Neural cell (in vitro differentiated cells): ENCODE measurements at regions not wholly inside any gene's neighbourhood (a gene's known extent, or its start where the extent isn't known, plus 50 kb on each side); places are given as distances from the start of the nearest gene placed in this dataset.

ENCODE experiments used
- H2AFZ ChIP-seq: fragments of 200-600, 300-800 bp; sonication (generic), shearing (Covaris generic); 2 replicates; pipeline ENCODE4 v1.6.0; 2014; ENCODE audit warnings: low read depth, mild to moderate bottlenecking, antibody characterized with exemption, low read length, moderate library complexity
- H3F3A ChIP-seq: fragments of 200-600 bp; shearing (Covaris generic); 2 replicates; pipeline ENCODE4 v1.6.1; 2016; ENCODE audit warnings: mild to moderate bottlenecking, moderate library complexity, mixed read lengths, antibody characterized with exemption, low read length; ENCODE audit not compliant: insufficient read depth, poor library complexity, severe bottlenecking
- H3K27ac ChIP-seq: fragments of 200-600, 300-800 bp; sonication (generic), shearing (Covaris generic); 2 replicates; pipeline ENCODE4 v1.5.1; 2014; ENCODE audit warnings: mild to moderate bottlenecking, low read length, moderate library complexity
- H3K27me3 ChIP-seq: fragments of 300-800, 200-600 bp; sonication (generic), shearing (Covaris generic); 2 replicates; pipeline ENCODE4 v1.6.0; 2014; ENCODE audit warnings: mild to moderate bottlenecking, low read depth, low read length, moderate library complexity; ENCODE audit not compliant: insufficient read depth
- H3K36me3 ChIP-seq: fragments of 300-800, 200-600 bp; sonication (generic), shearing (Covaris generic); 2 replicates; pipeline ENCODE4 v1.5.1; 2014; ENCODE audit warnings: mild to moderate bottlenecking, antibody characterized with exemption, low read length, moderate library complexity; ENCODE audit not compliant: insufficient read depth
- H3K4me2 ChIP-seq: fragments of 300-800, 200-600 bp; sonication (generic), shearing (Covaris generic); 2 replicates; pipeline ENCODE4 v1.6.0; 2014; ENCODE audit warnings: mild to moderate bottlenecking, low read length
- H3K4me3 ChIP-seq: fragments of 300-800, 200-600 bp; sonication (generic), shearing (Covaris generic); 2 replicates; pipeline ENCODE4 v1.5.1; 2014; ENCODE audit warnings: mild to moderate bottlenecking, low read length, moderate library complexity
- H3K79me2 ChIP-seq: fragments of 200-600 bp; shearing (Covaris generic); replicated peaks from 2 replicates; pipeline ENCODE4 v1.6.0; 2014; ENCODE audit warnings: mild to moderate bottlenecking, low read length, moderate library complexity; ENCODE audit not compliant: insufficient read depth
- H3K9ac ChIP-seq: fragments of 300-800, 200-600 bp; sonication (generic), shearing (Covaris generic); 2 replicates; pipeline ENCODE4 v1.6.1; 2016; ENCODE audit warnings: mild to moderate bottlenecking, low read length, mixed read lengths
- H3K9me2 ChIP-seq: fragments of 200-600 bp; shearing (Covaris generic); 2 replicates; pipeline ENCODE4 v1.6.1; 2016; ENCODE audit warnings: mild to moderate bottlenecking, low read length, mixed read lengths; ENCODE audit not compliant: insufficient read depth
- H3K9me3 ChIP-seq: fragments of 200-600, 300-800 bp; sonication (generic), shearing (Covaris generic); 2 replicates; pipeline ENCODE4 v1.6.1; 2016; ENCODE audit warnings: mild to moderate bottlenecking, mixed run types, low read length, moderate library complexity, mixed read lengths
- H4K20me1 ChIP-seq: fragments of 200-600 bp; shearing (Covaris generic); 2 replicates; pipeline ENCODE4 v1.6.1; 2016; ENCODE audit warnings: mild to moderate bottlenecking, mixed run types; ENCODE audit not compliant: insufficient read depth
- CTCF ChIP-seq: fragments of 450-650 bp; IDR thresholded peaks from 2 replicates; pipeline ENCODE4 v1.5.1; 2014; ENCODE audit warnings: antibody characterized with exemption, mild to moderate bottlenecking, moderate library complexity; ENCODE audit not compliant: poor library complexity, severe bottlenecking
- EP300 ChIP-seq: fragments of 450-650 bp; conservative IDR thresholded peaks from 2 replicates; pipeline ENCODE4 v1.6.1; 2014; ENCODE audit warnings: antibody characterized with exemption, mild to moderate bottlenecking, moderate library complexity; ENCODE audit not compliant: poor library complexity, severe bottlenecking
- EZH2 ChIP-seq: fragments of 200-600, 300-800 bp; shearing (Covaris generic), sonication (generic); IDR thresholded peaks from 2 replicates; pipeline ENCODE4 v1.6.1; 2014; ENCODE audit warnings: antibody characterized with exemption, low read length, borderline replicate concordance, mild to moderate bottlenecking; ENCODE audit not compliant: insufficient read depth, poor library complexity, severe bottlenecking
- MXI1 ChIP-seq: fragments of 450-650 bp; conservative IDR thresholded peaks from 2 replicates; pipeline ENCODE4 v1.6.1; 2014; ENCODE audit warnings: antibody characterized with exemption, mild to moderate bottlenecking; ENCODE audit not compliant: poor library complexity, severe bottlenecking
- POLR2AphosphoS5 ChIP-seq: IDR thresholded peaks from 2 replicates; pipeline ENCODE4 v1.6.1; 2012
- RAD21 ChIP-seq: fragments of 450-650 bp; conservative IDR thresholded peaks from 2 replicates; pipeline ENCODE4 v1.6.1; 2014; ENCODE audit warnings: antibody characterized with exemption, mild to moderate bottlenecking, moderate library complexity
- REST ChIP-seq: IDR thresholded peaks from 2 replicates; pipeline ENCODE4 v1.6.1; 2012; ENCODE audit warnings: borderline replicate concordance
- SMC3 ChIP-seq: fragments of 450-650 bp; conservative IDR thresholded peaks from 2 replicates; pipeline ENCODE4 v1.6.1; 2014; ENCODE audit warnings: antibody characterized with exemption, mild to moderate bottlenecking, moderate library complexity; ENCODE audit not compliant: poor library complexity
- TAF1 ChIP-seq: IDR thresholded peaks from 2 replicates; pipeline ENCODE4 v1.6.1; 2012; ENCODE audit warnings: low read depth

- H3K27me3 ChIP-seq = no peaks in the 10 kb centered on the region
- H3K36me3 ChIP-seq = no peaks in the 10 kb centered on the region
- no peak overlapping the region for H3K4me2 ChIP-seq
- H3K9ac ChIP-seq = no peak overlapping the region
- H3K9me3 ChIP-seq = no peaks in the 10 kb centered on the region
- H3K27ac ChIP-seq = no peak overlapping the region
- no peaks in the 10 kb centered on the region for H3K9me2 ChIP-seq
- no peak overlapping the region for H2AFZ ChIP-seq
- H3K79me2 ChIP-seq = no peaks in the 10 kb centered on the region
- TF ChIP-seq SMC3 (no peak), EZH2 (no peak), TAF1 (no peak), MXI1 (no peak), CTCF (no peak), EP300 (no peak), RAD21 (no peak), POLR2AphosphoS5 (no peak), REST (no peak)
- no peaks in the 10 kb centered on the region for H4K20me1 ChIP-seq
- H3F3A ChIP-seq = no peaks in the 10 kb centered on the region
- no peak overlapping the region for H3K4me3 ChIP-seq
Observed at GRCh38 chr7:12898004-12898403, 210.6 kb downstream of the ARL4A start.

- H4K20me1 ChIP-seq = no peaks in the 10 kb centered on the region
- no peaks in the 10 kb centered on the region for H3K9me3 ChIP-seq
- H3F3A ChIP-seq = no peaks in the 10 kb centered on the region
- H3K79me2 ChIP-seq = no peaks in the 10 kb centered on the region
- no peak overlapping the region for H3K4me2 ChIP-seq
- H3K9me2 ChIP-seq = no peaks in the 10 kb centered on the region
- no peak overlapping the region for H3K4me3 ChIP-seq
- no peaks in the 10 kb centered on the region for H3K36me3 ChIP-seq
- H3K27ac ChIP-seq = no peak overlapping the region
- no peak overlapping the region for H2AFZ ChIP-seq
- no peaks in the 10 kb centered on the region for H3K27me3 ChIP-seq
- TF ChIP-seq EP300 = no peak
- TF ChIP-seq CTCF = no peak
- TF ChIP-seq TAF1 = no peak
- TF ChIP-seq EZH2 = no peak
- no peak for TF ChIP-seq REST
- no peak for TF ChIP-seq RAD21
- no peak for TF ChIP-seq SMC3
- TF ChIP-seq POLR2AphosphoS5 = no peak
- TF ChIP-seq MXI1 = no peak
- H3K9ac ChIP-seq = no peak overlapping the region
Observed at GRCh38 chr7:12898620-12899019, 211.2 kb downstream of the ARL4A start.
